H1 (cell line): ENCODE measurements at regions not wholly inside any gene's neighbourhood (a gene's known extent, or its start where the extent isn't known, plus 50 kb on each side); places are given as distances from the start of the nearest gene placed in this dataset.

Source experiments
- BACH1 ChIP-seq: IDR thresholded peaks from 2 replicates; pipeline ENCODE4 v1.6.1; 2012; ENCODE audit warnings: low read length, improper control_type of control experiment
- KDM1A ChIP-seq: fragments of 200-600, 300-600 bp; sonication (generic); IDR thresholded peaks from 2 replicates; pipeline ENCODE4 v1.7.1; 2016; ENCODE audit warnings: mild to moderate bottlenecking, low read length, borderline replicate concordance
- POLR2A ChIP-seq, 2 experiments: IDR thresholded peaks; 1 replicate in 1 of 2; 2 replicates in 1 of 2; pipeline ENCODE4 v1.6.1; 2011; ENCODE audit warnings: low read depth in 2 of 2, low read length in 2 of 2, mild to moderate bottlenecking in 2 of 2; ENCODE audit errors: control extremely low read depth in 1 of 2
- POU5F1 ChIP-seq: IDR thresholded peaks from 2 replicates; pipeline ENCODE4 v1.6.1; 2011; ENCODE audit warnings: low read depth, mild to moderate bottlenecking, low read length, moderate library complexity
- SIN3A ChIP-seq, 2 experiments: IDR thresholded peaks in 1 of 2; conservative IDR thresholded peaks in 1 of 2; 2 replicates each; pipeline ENCODE4 v1.6.1; 2011 to 2012; ENCODE audit warnings: low read length in 2 of 2, improper control_type of control experiment in 1 of 2, low read depth in 1 of 2, mild to moderate bottlenecking in 1 of 2
- TBP ChIP-seq: IDR thresholded peaks from 2 replicates; pipeline ENCODE4 v1.6.1; 2011; ENCODE audit warnings: low read depth, low read length, improper control_type of control experiment
- TEAD4 ChIP-seq: IDR thresholded peaks from 2 replicates; pipeline ENCODE4 v1.6.1; 2012; ENCODE audit warnings: low read depth, low read length, inconsistent platforms, mixed read lengths
- YY1 ChIP-seq: IDR thresholded peaks from 2 replicates; pipeline ENCODE4 v1.6.1; 2011; ENCODE audit warnings: low read depth, mild to moderate bottlenecking, low read length
- TF ChIP-seq, protein P1 (sequence below), 3 experiments: IDR thresholded peaks; 1 replicate in 2 of 3; 2 replicates in 1 of 3; pipeline versions ENCODE4 v1.5.1 to v1.6.1; 2011; ENCODE audit warnings: low read length in 3 of 3, mild to moderate bottlenecking in 3 of 3, inconsistent platforms in 2 of 3, low read depth in 1 of 3, moderate library complexity in 1 of 3; ENCODE audit not compliant: insufficient read depth in 1 of 3; ENCODE audit errors: control extremely low read depth in 1 of 3
- TF ChIP-seq, protein P2 (sequence below): IDR thresholded peaks from 2 replicates; pipeline ENCODE4 v1.6.1; 2012; ENCODE audit warnings: low read length, inconsistent platforms

DNA sequence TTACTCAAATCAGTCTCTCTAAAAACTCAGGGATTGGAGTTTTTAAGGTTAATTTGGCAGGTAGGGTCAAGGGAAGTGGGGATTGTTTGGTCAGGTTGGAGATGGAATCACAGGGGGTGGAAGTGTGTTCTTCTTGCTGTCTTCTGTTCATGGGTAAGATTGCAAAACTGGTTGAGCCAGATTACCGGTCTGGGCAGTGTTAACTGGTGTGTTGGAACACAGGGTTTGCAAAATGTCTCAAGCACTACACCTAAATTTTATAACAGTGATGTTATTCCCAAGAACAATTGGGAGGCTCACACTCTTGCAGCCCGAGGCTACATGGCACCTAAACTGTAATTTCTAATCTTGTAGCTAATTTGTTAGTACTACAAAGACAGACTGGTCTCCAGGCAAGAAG lies 425.4 kb downstream of the PLOD2 start (continued):
- TF ChIP-seq, protein P1, sequence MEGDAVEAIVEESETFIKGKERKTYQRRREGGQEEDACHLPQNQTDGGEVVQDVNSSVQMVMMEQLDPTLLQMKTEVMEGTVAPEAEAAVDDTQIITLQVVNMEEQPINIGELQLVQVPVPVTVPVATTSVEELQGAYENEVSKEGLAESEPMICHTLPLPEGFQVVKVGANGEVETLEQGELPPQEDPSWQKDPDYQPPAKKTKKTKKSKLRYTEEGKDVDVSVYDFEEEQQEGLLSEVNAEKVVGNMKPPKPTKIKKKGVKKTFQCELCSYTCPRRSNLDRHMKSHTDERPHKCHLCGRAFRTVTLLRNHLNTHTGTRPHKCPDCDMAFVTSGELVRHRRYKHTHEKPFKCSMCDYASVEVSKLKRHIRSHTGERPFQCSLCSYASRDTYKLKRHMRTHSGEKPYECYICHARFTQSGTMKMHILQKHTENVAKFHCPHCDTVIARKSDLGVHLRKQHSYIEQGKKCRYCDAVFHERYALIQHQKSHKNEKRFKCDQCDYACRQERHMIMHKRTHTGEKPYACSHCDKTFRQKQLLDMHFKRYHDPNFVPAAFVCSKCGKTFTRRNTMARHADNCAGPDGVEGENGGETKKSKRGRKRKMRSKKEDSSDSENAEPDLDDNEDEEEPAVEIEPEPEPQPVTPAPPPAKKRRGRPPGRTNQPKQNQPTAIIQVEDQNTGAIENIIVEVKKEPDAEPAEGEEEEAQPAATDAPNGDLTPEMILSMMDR (IDR thresholded peaks at IDR 0.05; ENCODE audit: control extremely low read depth in 1 of 3, insufficient read depth in 1 of 3, low read depth in 1 of 3, low read length in 3 of 3): no peak
- TF ChIP-seq TEAD4 (no peak), POLR2A (IDR thresholded peaks at IDR 0.05; ENCODE audit: control extremely low read depth in 1 of 2, low read depth in 2 of 2, low read length in 2 of 2) (no peak), TBP (no peak), POU5F1 (no peak), BACH1 (no peak), SIN3A (conservative IDR thresholded peaks at IDR 0.05 in 1 of 2, IDR thresholded peaks at IDR 0.05 in 1 of 2; ENCODE audit: low read depth in 1 of 2, low read length in 2 of 2) (no peak), KDM1A (no peak), YY1 (no peak)
- TF ChIP-seq, protein P2, sequence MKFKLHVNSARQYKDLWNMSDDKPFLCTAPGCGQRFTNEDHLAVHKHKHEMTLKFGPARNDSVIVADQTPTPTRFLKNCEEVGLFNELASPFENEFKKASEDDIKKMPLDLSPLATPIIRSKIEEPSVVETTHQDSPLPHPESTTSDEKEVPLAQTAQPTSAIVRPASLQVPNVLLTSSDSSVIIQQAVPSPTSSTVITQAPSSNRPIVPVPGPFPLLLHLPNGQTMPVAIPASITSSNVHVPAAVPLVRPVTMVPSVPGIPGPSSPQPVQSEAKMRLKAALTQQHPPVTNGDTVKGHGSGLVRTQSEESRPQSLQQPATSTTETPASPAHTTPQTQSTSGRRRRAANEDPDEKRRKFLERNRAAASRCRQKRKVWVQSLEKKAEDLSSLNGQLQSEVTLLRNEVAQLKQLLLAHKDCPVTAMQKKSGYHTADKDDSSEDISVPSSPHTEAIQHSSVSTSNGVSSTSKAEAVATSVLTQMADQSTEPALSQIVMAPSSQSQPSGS: no peak
